OCI-LY1 (cell line): ENCODE measurements at regions not wholly inside any gene's neighbourhood (a gene's known extent, or its start where the extent isn't known, plus 50 kb on each side); places are given as distances from the start of the nearest gene placed in this dataset.

ENCODE experiments used
- H2AFZ ChIP-seq: fragments of 200-600 bp; sonication (generic), shearing (Covaris generic); 2 replicates; pipeline ENCODE4 v1.6.0; 2014; ENCODE audit warnings: antibody characterized with exemption, mild to moderate bottlenecking, low read length
- H3F3A ChIP-seq: fragments of 200-600 bp; sonication (generic), shearing (Covaris generic); 2 replicates; pipeline ENCODE4 v1.6.0; 2014; ENCODE audit warnings: mild to moderate bottlenecking, antibody characterized with exemption, low read length, moderate library complexity; ENCODE audit not compliant: insufficient read depth
- H3K27ac ChIP-seq: fragments of 200-600 bp; sonication (generic); 2 replicates; pipeline ENCODE4 v1.5.1; 2014; ENCODE audit warnings: low read length, mixed run types, mild to moderate bottlenecking, low read depth; ENCODE audit not compliant: poor library complexity, severe bottlenecking
- H3K27me3 ChIP-seq: fragments of 200-600 bp; sonication (generic); 2 replicates; pipeline ENCODE4 v1.6.0; 2014; ENCODE audit warnings: antibody characterized with exemption, mild to moderate bottlenecking, low read length, moderate library complexity; ENCODE audit not compliant: insufficient read depth
- H3K36me3 ChIP-seq: fragments of 200-600 bp; sonication (generic); 2 replicates; pipeline ENCODE4 v1.6.1; 2014; ENCODE audit warnings: mild to moderate bottlenecking, antibody characterized with exemption, low read length, moderate library complexity, mixed read lengths; ENCODE audit not compliant: insufficient read depth
- H3K4me1 ChIP-seq: fragments of 200-600 bp; sonication (generic); 2 replicates; pipeline ENCODE4 v1.5.1; 2014; ENCODE audit warnings: mild to moderate bottlenecking, low read length, moderate library complexity; ENCODE audit not compliant: insufficient read depth, severe bottlenecking
- H3K4me2 ChIP-seq: fragments of 200-600 bp; sonication (generic), shearing (Covaris generic); 2 replicates; pipeline ENCODE4 v1.6.1; 2014; ENCODE audit warnings: low read length
- H3K4me3 ChIP-seq: fragments of 200-600 bp; sonication (generic); 2 replicates; pipeline ENCODE4 v1.5.1; 2014; ENCODE audit warnings: low read length, low read depth, mild to moderate bottlenecking, mixed read lengths; ENCODE audit not compliant: poor library complexity, severe bottlenecking
- H3K79me2 ChIP-seq: fragments of 200-600 bp; shearing (Covaris generic); 2 replicates; pipeline ENCODE4 v1.6.1; 2016; ENCODE audit warnings: mixed run types, low read length, mixed read lengths; ENCODE audit not compliant: insufficient read depth
- H3K9ac ChIP-seq: fragments of 200-600 bp; sonication (generic), shearing (Covaris generic); 2 replicates; pipeline ENCODE4 v1.6.1; 2014; ENCODE audit warnings: mild to moderate bottlenecking, low read length, mixed read lengths
- H3K9me2 ChIP-seq: fragments of 200-600 bp; sonication (generic), shearing (Covaris generic); 2 replicates; pipeline ENCODE4 v1.6.1; 2014; ENCODE audit warnings: low read depth, mild to moderate bottlenecking, low read length, mixed read lengths
- H3K9me3 ChIP-seq: fragments of 200-600 bp; shearing (Covaris generic); 2 replicates; pipeline ENCODE4 v1.6.1; 2014; ENCODE audit warnings: low read length, mixed read lengths
- H4K20me1 ChIP-seq: fragments of 200-600 bp; sonication (generic), shearing (Covaris generic); 2 replicates; pipeline ENCODE4 v1.6.0; 2016; ENCODE audit warnings: mild to moderate bottlenecking, low read length; ENCODE audit not compliant: insufficient read depth
- EZH2 ChIP-seq: fragments of 200-600 bp; sonication (generic), shearing (Covaris generic); IDR thresholded peaks from 2 replicates; pipeline ENCODE4 v1.8.0; 2017; ENCODE audit warnings: borderline replicate concordance, mixed run types, mild to moderate bottlenecking, antibody characterized with exemption, low read length, moderate library complexity, mixed read lengths
- TF ChIP-seq, protein P1 (sequence below): fragments of 200-600 bp; sonication (generic), shearing (Covaris generic); IDR thresholded peaks from 2 replicates; pipeline ENCODE4 v1.5.1; 2017; ENCODE audit warnings: mild to moderate bottlenecking, antibody characterized with exemption, low read length, moderate library complexity, mixed read lengths

DNA sequence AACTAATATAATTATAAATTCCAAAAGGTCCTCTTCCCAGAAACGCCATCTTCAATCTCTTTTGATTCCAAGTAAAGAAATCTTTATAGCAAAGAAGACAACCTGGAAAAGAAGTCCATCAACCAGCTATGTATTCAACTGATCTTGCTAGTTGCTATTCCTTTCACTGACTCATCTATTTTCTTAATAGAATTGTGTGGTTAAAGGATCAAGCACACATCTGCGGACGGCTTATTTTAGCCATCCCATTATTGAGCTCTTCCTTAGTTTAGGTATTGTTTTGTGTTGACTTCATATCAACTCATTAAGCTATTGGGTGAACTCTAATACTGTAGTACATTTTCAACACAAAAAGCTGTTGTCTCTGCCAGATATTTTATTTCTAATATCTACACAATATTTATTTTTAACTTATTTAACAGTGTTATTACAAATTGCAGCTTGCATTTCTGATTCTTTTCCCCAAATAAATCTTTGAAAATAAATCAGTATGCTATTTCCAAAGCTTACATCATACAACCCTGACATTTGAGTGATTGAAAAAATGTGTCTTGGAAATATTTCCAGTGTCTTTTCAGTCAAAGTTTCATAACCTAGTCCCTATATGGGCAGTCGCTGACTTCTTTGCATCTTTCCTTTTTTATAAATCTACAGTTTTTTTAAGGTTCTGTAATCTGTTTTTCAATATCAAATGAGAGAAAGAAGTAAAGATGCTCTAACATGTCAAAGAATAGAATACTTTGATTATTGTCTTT lies 158.8 kb upstream of the SPRY2 start:
- H3K9ac ChIP-seq, result no peak overlapping the region
- no peak overlapping the region for H2AFZ ChIP-seq
- H3K9me2 ChIP-seq, result no peaks in the 10 kb centered on the region

DNA sequence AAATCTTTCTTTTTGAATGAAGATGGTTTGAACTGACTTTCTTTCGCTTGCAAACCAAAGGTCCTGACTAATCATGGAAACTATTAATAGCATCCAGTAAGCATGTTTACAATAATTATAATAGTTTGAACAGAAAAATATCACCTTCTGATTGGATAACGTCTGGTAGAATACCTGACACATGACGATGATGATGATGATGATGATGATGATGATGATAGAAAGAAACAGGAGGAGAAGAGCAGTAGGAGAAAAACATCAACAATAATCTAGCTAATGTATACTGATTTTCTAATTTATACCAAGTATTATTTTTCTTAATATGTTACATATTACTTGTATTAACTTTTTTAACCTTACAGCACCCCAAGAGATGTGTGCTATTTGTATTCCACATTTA lies 157.5 kb upstream of the SPRY2 start:
- TF ChIP-seq, protein P1, sequence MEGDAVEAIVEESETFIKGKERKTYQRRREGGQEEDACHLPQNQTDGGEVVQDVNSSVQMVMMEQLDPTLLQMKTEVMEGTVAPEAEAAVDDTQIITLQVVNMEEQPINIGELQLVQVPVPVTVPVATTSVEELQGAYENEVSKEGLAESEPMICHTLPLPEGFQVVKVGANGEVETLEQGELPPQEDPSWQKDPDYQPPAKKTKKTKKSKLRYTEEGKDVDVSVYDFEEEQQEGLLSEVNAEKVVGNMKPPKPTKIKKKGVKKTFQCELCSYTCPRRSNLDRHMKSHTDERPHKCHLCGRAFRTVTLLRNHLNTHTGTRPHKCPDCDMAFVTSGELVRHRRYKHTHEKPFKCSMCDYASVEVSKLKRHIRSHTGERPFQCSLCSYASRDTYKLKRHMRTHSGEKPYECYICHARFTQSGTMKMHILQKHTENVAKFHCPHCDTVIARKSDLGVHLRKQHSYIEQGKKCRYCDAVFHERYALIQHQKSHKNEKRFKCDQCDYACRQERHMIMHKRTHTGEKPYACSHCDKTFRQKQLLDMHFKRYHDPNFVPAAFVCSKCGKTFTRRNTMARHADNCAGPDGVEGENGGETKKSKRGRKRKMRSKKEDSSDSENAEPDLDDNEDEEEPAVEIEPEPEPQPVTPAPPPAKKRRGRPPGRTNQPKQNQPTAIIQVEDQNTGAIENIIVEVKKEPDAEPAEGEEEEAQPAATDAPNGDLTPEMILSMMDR, result no peak
- no peak for TF ChIP-seq EZH2
- Histone ChIP-seq H3K9ac (no peak overlapping the region), H3K79me2 (no peaks in the 10 kb centered on the region), H2AFZ (no peak overlapping the region), H4K20me1 (no peaks in the 10 kb centered on the region), H3K9me3 (no peaks in the 10 kb centered on the region), H3K36me3 (no peaks in the 10 kb centered on the region), H3F3A (no peaks in the 10 kb centered on the region), H3K4me1 (no peaks in the 10 kb centered on the region), H3K27ac (no peak overlapping the region), H3K4me3 (no peak overlapping the region), H3K4me2 (no peak overlapping the region), H3K27me3 (no peaks in the 10 kb centered on the region), H3K9me2 (no peaks in the 10 kb centered on the region)

More for the DNA sequence above, 158.8 kb upstream of the SPRY2 start:
- no peaks in the 10 kb centered on the region for H3K4me1 ChIP-seq
- H3K9me3 ChIP-seq, result no peaks in the 10 kb centered on the region
- no peaks in the 10 kb centered on the region for H3K36me3 ChIP-seq
- H3F3A ChIP-seq, result no peaks in the 10 kb centered on the region
- H3K79me2 ChIP-seq, result no peaks in the 10 kb centered on the region
- no peak overlapping the region for H3K4me3 ChIP-seq
- TF ChIP-seq, protein P1, result no peak
- TF ChIP-seq EZH2, result no peak
- H3K4me2 ChIP-seq, result no peak overlapping the region
- H3K27ac ChIP-seq, result no peak overlapping the region
- H3K27me3 ChIP-seq, result no peaks in the 10 kb centered on the region
- H4K20me1 ChIP-seq, result no peaks in the 10 kb centered on the region

DNA sequence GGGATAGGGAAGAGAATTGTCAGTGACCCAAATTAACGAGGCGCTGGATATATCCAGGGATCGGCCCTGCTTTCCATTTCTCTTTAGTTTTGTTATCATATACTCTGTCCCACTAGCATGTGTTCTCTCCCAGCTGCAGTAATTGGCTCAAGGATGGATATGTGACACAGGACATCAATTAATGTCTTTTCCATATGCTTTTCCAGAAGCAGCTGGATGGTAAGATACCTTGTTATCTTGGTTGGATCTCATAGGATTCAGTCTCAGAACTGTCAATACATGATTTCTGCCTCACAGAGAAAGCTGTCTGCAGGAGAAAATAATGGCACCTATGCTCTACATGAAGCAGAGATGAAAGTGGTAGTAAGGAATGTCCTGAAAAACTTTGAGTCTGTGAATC lies 157.1 kb upstream of the SPRY2 start:
- H3K79me2 ChIP-seq, result no peaks in the 10 kb centered on the region
- no peaks in the 10 kb centered on the region for H3K36me3 ChIP-seq
- no peaks in the 10 kb centered on the region for H3F3A ChIP-seq
- H3K27me3 ChIP-seq, result no peaks in the 10 kb centered on the region
- no peak overlapping the region for H3K4me3 ChIP-seq
- no peak overlapping the region for H3K9ac ChIP-seq
- no peaks in the 10 kb centered on the region for H3K9me2 ChIP-seq
- H3K4me1 ChIP-seq, result no peaks in the 10 kb centered on the region
- no peak overlapping the region for H3K4me2 ChIP-seq
- H4K20me1 ChIP-seq, result no peaks in the 10 kb centered on the region
- H2AFZ ChIP-seq, result no peak overlapping the region
- no peak overlapping the region for H3K27ac ChIP-seq
- TF ChIP-seq EZH2, result no peak
- TF ChIP-seq, protein P1, result no peak
- no peaks in the 10 kb centered on the region for H3K9me3 ChIP-seq
